A204.1 (cell line): ENCODE measurements at regions not wholly inside any gene's neighbourhood (a gene's known extent, or its start where the extent isn't known, plus 50 kb on each side); places are given as distances from the start of the nearest gene placed in this dataset.

ENCODE experiments used
- FAIRE-seq: peaks from 2 replicates; lab custom pipeline; 2012; peaks lifted over from hg19 to GRCh38; lab: Jason Lieb, UNC

- no peak for FAIRE-seq
Measured at GRCh38 chr7:18201350-18201749, 173.7 kb upstream of the PRPS1L1 start.

GRCh38 chr7:18202315-18203045 is 174.8 kb upstream of the PRPS1L1 start:
- FAIRE-seq: no peak

DNA sequence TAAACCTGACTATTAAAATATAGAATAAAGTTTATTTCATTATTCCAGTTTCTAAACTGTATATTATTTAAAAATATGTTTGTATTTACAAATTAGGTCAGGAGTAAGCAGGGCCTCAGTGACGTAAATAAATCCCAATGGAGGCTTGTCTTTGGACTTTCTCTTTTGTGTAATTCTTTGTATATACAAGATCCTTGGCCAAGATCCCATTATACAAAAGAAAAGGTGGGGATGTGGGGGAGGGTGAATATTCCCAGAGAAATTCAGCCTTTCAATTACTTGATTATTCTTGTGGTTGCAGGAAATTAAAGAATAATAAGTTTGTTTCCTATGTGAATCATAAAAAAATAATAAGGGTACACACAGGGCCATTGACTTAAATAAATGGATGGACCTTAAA is 178.7 kb upstream of the PRPS1L1 start:
- FAIRE-seq: no peak

DNA sequence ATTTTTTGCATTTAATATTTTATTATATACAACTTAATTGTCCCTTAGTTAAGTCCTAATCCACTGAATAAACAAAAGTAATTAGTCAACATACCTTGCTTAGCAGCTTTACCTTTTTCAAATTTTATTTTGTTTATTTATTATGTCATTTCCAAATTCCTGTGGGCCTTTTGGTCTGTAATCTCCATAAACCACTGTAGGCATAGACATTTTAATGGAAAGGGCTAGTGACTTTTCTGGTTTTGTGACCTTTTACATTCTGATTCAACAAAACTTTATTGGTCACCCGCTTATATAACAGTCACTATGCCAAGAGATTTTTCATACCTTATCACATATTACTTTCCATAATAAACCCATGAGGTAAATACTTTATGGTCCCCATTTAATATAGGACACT is 181.3 kb upstream of the PRPS1L1 start:
- no peak for FAIRE-seq

DNA sequence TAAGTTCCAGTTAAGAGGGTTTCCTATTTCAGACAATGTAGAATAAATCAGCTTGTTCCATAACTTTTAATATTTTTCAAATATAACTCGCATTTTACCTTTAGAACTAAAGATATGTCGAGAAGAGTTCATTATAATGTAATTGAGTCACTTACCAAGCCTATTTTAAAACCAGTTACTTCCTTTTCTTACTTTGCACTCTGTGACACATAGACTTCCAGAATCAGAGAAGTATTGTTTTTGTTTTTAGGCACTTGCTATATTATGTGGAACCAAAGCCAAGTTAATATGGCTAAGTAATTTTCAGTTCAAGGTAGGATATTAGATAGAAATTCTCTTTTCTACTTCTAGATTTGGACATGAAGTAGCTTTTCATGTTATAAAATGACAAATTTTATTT is 182.7 kb upstream of the PRPS1L1 start:
- no peak for FAIRE-seq

- no peak for FAIRE-seq
Measured at GRCh38 chr7:18210788-18211187, 183.1 kb upstream of the PRPS1L1 start.

- no peak for FAIRE-seq
Measured at GRCh38 chr7:18212308-18212707, 184.7 kb upstream of the PRPS1L1 start.

GRCh38 chr7:18212758-18213157 is 185.1 kb upstream of the PRPS1L1 start:
- FAIRE-seq: no peak

DNA sequence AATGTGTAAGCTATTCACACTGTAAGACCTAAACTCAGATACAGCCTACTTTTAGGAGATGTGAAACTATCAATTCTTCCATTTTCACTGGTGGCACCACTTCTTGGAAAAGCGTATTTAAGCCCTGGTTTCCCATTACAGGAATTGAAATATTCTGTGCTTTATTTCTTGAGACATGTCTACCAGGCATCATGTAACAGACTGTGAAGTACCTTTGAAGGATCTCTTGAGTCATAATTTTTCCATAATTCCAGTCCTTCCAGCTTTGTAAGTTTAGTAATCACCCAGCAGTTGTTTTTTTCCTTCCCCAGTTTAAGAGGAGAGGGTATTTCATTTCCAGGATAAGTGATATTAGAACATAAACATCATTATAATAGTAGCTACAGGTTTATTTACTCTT is 186.0 kb upstream of the PRPS1L1 start:
- FAIRE-seq: no peak

DNA sequence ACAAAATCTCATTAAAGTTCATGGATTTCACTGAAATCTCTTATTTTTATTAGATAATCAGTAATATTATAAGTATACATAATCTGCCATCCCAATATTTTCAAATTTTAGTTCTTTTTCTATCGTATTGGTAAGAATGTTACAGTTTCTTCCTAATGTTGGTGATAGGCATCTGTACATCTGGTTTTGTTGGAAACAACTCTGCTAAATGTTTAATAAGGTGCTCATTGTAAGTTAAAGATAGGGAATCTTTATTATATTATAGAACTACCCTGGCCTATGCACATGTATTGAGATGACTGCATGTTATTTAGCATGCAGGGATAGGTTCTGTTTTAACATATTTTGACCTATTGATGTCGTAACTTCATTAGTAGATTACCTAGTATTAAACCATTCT is 188.6 kb upstream of the PRPS1L1 start:
- no peak for FAIRE-seq

- no peak for FAIRE-seq
Measured at GRCh38 chr7:18221377-18222293, 194.0 kb upstream of the PRPS1L1 start.

GRCh38 chr7:18222636-18223035 is 195.0 kb upstream of the PRPS1L1 start:
- FAIRE-seq: no peak

- FAIRE-seq: no peak
Measured at GRCh38 chr7:18224138-18224537, 196.5 kb upstream of the PRPS1L1 start.

DNA sequence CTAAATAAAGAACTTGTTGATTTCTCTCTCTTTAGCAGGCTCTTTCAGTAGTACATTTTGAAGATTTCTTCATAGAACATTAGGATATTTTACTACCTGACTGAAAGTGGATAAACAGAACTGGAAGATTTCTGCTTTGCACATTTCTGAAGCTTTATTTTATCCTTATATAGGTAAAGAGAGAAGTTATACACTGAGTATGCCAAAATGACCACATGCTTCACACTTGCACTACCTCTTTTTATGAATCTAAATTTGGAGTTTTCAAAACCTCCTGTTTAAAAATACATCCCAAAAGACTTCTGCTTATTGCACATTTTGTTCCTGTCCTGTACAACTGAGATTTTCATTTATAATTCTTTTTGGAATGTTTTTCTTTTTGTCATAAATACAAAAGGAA is 197.4 kb upstream of the PRPS1L1 start:
- FAIRE-seq: no peak

DNA sequence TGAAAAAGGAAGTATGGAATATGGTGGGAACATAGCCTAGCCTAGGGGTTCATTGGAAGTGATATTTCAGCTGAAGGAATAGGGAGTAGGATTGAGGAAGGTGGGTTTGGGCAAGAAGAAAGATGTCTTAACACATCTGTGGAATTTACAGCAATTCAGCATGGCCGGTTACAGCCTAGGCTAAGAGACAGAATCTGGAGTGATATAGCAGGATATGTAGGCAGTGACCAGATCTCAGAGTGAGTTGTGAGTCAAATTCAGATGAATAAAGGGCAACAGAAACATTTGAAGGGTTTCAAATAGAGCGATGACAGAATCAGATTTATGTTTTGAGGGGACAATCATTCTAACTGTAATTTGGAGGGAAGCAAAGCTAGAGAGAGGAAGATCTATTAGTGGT is 199.0 kb upstream of the PRPS1L1 start:
- FAIRE-seq: no peak

DNA sequence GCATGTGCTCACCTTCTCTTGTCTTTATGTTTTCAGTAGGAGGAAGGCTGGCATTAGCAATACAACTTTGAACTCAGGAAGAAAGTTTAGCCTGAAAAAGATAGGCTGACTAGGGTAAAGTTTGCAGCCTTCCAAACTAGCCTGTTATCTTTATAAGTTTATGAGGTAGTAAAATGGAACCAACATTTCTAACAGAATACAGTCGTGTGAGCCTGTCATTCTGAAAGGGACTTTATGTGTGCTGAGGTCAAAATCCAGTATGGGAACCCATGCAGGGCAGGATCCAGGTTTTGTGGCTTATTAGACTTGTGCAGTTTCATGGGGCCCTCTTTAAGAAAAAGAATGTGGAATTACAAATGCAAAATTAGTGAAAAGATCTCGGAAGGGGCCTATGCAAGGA is 201.0 kb upstream of the PRPS1L1 start:
- no peak for FAIRE-seq

DNA sequence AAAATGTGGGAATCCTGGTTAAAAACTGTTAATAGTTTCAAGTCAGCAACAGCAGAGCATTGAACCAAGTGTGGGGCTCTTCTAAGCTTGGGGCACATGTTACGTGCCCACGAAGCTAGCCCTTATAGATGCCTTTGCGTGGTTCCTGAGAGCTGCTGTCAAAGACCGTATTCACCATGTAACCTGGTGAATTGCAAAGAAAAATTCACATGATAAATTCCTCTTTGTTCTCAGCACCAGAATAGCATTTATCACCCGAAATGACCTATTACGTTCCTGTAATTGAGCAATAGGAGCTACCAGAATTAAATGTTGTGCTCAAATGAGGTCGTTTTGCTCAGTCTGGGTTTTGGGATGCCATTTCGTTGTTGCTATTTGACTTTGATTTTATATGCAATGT is 202.6 kb upstream of the PRPS1L1 start:
- no peak for FAIRE-seq

DNA sequence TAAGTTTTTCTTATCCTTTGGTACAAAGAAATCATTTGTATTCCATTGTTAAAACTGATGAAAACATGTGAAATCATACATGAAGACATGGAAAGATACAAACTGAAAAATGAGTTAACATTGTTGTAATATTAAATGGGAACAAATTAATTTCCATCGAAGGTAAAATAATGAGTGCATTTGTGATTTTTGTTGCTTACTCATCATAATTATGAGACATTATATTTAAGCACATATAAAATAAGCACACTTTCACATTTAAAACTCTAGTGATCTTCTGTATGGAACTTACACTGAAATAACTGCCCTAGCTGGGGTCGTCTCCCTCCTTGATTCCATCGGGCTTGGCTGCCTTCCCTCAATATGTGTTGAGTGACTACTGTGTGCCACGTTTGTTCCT is 204.2 kb upstream of the PRPS1L1 start:
- no peak for FAIRE-seq

DNA sequence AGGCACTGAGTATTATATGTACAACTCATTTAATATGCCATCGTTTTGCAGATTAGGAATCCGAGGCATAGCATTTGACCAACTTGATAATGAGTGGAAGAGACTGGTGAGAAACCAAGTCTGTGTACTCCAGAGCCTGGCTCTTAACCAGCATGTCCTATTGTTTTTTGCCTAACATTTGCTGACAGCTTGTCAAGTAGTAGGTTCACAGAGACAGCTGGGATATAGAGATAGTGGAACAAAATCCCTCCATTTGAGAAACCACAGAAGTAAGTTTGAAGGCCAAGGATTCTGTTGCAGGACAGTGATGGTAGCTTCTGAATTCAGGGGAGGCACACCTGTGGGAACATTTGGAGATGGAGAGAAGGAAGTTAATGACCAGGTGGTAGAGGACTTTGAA is 206.9 kb upstream of the PRPS1L1 start:
- FAIRE-seq: no peak

- FAIRE-seq: no peak
Measured at GRCh38 chr7:18235819-18236218, 208.2 kb upstream of the PRPS1L1 start.

DNA sequence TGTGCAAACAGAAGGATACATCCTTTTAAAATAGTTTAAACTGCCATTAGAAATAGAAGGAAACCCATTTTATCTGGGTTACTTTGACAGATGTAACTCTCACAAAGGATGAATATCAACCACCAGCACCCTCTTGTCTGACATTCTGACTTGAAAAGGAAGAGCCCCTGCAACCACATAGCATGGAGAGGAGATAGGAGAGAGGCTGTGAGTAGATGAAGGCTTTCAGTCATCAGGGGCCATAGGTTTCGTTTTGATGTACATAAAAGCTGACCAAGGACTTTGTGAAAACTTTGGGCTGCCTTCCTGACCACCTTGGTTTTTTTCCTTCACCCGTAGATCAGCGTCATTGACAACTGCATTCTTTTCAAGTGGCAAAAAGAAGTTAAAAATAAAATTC is 211.6 kb upstream of the PRPS1L1 start:
- no peak for FAIRE-seq

- FAIRE-seq: no peak
Measured at GRCh38 chr7:18241543-18242231, 214.0 kb upstream of the PRPS1L1 start.

DNA sequence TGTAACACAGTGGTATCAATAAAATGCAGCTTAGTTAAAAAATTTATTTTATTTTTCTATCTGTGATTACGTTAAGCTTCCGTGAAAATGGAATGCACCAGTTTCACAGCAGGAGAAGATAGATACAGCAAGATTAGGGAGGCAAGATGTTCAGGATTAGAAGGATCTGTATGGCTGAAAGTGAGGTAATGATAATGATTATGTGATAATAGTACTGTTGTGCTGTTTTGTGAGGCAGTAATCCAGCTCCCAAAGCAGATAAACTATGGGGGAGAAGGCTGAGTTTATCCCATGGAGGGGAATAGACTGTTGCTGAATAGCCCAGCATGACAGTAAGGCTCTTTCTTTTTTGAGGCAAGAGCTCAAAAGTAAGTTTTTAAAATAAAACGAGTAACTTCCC is 216.1 kb upstream of the PRPS1L1 start:
- FAIRE-seq: no peak
